GM19193 (cell line): ENCODE measurements at regions not wholly inside any gene's neighbourhood (a gene's known extent, or its start where the extent isn't known, plus 50 kb on each side); places are given as distances from the start of the nearest gene placed in this dataset.

Experiments
- POLR2A ChIP-seq: IDR thresholded peaks from 4 replicates; pipeline ENCODE4 v1.6.1; 2011; ENCODE audit not compliant: insufficient read depth, insufficient read length; ENCODE audit errors: extremely low read depth

- TF ChIP-seq POLR2A = no peak
These were observed 288.4 kb downstream of the BCOR start for GRCh38 chrX:39809331-39809730.

DNA sequence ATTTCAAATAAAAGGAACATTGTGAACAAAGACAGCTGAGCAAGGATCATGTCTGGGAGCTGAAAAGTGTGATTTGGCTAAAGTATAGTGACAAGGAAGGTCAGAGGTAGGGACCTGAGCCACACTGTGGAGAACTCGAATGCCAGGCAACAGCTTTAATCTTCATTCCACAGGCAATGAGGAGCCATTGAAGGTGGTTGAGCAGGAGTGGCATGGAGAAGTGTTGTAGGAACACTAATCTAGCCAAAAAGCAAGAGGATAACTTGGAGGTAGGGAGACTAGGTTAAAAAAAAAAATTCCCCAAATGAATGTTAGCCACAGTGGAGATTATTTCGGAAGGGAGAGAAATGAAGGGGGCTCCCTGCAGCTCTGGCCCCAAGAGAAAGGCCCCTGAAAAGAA is 286.9 kb downstream of the BCOR start:
- TF ChIP-seq POLR2A = no peak

GRCh38 chrX:39811376-39811775 is 286.4 kb downstream of the BCOR start:
- no peak for TF ChIP-seq POLR2A

GRCh38 chrX:39813631-39814277 is 284.0 kb downstream of the BCOR start:
- TF ChIP-seq POLR2A = no peak

DNA sequence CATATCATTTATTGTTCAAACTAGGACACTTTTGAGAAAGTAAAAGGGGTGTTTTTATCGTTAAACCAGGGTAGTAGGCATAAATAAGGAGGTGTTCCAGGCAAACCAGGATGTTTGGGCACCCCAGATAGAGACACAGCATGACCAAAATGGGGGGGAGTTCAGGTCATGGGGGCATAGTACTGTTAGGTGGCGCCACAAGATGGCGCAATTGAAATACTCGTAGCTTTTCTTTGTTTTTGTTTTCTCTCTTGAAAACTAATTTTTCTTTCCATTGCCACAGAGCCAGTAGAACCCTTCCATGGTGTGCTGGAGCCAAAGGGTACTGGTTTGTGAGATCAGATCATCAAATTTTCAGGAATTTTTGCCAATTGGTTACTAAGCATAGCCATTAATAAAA is 283.4 kb downstream of the BCOR start:
- no peak for TF ChIP-seq POLR2A

DNA sequence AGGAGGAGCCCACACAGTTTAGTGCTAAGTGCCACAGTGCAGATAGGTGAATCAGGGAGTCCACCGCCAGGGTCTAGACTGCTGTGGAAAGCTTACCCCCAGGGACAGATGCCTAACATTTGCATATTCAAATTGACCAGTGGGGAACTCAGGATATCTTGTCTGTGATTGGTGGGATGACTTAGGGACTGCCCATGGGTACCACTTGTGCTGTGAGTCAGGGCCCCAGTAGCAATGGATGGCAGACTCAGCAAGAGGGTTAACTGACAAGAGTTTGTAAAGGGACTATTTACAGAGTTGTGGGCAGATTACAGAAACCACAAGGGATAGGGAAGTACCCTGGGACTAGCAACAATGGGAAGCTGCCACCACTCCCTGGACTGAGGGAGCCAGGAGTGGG is 282.1 kb downstream of the BCOR start:
- TF ChIP-seq POLR2A = peak; percentile 22

DNA sequence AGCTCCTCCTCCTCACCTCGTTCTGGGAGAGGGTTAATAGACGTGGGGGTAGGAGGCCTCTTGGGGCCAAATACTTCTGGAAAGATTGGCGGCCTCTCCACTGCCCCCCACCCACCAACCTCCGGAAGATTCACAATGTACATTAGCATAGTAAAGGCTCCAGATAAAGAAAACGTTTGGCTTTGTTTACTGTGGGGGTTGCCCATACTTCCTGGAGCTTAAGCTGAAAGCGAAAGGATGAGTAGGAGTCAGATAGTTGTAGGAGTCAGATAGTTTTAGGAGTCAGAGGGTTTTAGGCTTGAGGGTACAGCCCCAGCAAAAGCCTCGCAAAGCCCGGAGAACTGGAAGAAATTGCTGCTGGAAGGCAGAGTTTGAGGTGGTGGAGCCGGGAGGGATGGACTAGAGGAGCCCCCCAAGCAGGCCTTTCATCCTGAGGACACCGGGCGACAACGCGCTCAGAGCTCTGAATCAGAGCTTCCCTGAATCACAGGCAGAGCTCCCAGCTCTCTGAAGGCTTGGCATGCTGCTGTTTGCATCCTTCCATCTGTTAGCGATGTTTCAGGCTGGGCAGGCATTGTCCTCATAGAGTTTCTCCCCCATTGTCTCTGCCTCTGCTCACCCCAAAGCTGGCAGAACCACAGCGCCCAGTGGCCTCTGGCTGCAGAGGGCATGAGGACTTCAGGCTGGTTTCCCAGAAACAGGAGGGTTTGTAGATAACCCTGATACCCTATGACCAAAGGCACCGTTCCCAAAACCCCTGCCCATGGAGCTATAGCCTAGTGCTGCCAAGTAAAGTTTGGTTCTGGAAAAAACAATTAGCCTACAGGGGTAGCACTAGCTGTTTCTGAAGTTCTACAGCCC is 280.7 kb downstream of the BCOR start:
- TF ChIP-seq POLR2A = no peak

DNA sequence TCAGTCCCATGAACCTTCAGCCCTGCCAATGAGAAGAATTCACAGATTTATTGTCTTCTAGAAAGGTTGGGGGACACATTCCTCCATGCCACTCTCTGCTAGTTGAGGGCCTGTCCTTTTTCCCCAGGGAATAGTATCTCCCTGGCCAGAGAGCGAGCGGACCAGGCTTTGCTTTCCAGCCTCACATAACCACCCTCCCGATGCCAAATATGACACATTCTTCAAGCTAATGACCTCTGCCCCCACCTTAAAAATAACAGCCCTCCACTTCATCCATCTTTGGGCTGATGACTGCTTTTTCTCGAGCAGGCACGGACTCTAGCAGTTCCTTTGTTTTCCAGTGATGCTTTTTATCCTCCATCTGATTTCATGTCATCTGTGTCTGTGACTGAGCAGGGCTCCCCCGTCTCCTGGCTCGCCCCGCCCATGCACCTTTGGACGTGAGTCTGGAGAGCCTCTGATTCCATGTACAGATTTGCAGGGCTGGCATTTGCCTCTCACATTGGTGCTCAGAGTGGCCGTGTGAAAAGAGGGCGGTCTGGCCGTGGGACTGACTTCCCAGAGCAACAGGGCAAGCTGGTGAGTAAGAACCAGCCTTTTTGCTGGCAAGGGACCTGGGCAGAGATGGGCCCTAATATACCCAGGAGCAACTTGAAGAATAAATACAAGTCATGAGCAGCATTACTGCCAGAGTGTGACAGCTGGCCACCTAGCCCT is 279.8 kb downstream of the BCOR start:
- no peak for TF ChIP-seq POLR2A

GRCh38 chrX:39818750-39819149 is 279.0 kb downstream of the BCOR start:
- no peak for TF ChIP-seq POLR2A

GRCh38 chrX:39819921-39820849 is 277.6 kb downstream of the BCOR start:
- no peak for TF ChIP-seq POLR2A

DNA sequence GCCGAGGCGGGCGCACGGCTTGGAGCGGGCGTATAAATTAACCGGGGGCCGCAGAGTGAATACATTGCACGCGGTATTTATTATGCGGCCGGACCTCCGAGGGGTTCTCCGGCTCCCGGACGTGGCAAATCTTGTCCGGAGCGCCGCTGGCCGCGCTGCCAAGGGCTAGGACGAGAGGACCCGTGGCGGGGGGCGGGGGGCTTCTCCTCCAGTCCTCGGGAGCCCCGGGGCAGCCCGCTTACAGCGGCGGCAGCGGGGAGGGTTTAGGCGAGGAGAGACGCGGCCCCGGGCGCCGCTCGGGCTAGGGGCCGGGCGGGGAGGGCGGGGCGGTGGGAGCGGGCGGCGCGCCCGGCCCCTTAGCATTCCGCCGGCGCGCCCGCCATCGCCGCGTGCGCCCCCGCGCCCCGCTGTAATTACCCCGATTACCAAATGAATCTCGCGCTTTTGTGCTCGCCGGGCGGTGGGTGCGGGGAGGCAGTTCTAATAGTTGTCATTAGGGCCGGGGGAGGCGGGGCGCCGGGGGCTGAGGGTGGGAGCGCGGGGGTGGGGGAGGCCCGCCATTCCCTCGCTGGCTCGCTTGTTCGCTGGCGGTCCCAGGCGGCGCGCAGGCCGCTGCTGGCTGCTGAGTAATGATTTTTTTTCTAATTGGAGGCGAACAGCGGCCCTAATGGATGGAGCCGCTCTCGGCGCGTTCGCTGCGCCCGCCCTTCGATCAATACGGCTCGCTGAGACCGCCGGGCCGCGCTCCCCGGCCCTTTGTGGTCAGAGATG is 276.6 kb downstream of the BCOR start:
- no peak for TF ChIP-seq POLR2A

- TF ChIP-seq POLR2A = no peak
These were observed 276.1 kb downstream of the BCOR start for GRCh38 chrX:39821709-39822095.

GRCh38 chrX:39822133-39822748 is 275.5 kb downstream of the BCOR start:
- no peak for TF ChIP-seq POLR2A
